ENCODE measurements at regions not wholly inside any gene's neighbourhood (a gene's known extent, or its start where the extent isn't known, plus 50 kb on each side); places are given as distances from the start of the nearest gene placed in this dataset.

DNA sequence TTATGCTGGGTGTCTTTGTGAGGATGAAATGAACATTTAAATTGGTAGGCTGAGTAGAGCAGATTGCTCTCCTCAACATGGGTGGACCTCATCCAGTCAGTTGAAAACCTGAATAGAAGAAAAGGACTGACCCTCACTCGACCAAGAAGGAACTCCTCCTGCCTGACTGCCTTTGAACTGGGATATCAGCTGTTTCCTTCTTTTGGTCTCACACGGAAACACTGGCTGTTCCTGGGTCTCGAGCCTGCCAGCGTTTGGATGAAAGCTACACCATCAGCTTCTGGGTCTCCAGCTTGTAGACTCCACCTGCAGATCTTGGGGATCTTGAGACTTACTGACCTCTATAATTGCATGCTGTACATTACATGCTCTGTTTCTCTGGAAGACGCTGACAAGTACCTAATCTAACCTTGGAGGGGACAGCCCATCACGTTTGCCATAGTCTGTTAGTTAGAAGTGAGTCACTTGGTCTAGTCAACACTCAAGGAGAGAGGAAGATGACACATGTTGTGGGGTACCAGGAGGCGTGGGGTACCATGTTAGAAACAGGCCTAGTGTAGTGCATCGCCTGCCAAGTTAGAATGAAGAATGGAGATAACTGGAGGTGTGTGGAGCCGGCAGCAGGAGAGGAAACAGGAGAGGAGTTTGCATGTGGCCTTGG, 267.0 kb downstream of the MREG start:
- Histone ChIP-seq H3K36me3 (ENCODE audit: control insufficient read depth, insufficient read depth, low read length) (no peaks in the 10 kb centered on the region), H3K4me3 (ENCODE audit: low read depth, low read length) (no peak overlapping the region), H3K27me3 (ENCODE audit: control insufficient read depth, insufficient read depth, low read length) (no peaks in the 10 kb centered on the region)
- TF ChIP-seq, protein P1, sequence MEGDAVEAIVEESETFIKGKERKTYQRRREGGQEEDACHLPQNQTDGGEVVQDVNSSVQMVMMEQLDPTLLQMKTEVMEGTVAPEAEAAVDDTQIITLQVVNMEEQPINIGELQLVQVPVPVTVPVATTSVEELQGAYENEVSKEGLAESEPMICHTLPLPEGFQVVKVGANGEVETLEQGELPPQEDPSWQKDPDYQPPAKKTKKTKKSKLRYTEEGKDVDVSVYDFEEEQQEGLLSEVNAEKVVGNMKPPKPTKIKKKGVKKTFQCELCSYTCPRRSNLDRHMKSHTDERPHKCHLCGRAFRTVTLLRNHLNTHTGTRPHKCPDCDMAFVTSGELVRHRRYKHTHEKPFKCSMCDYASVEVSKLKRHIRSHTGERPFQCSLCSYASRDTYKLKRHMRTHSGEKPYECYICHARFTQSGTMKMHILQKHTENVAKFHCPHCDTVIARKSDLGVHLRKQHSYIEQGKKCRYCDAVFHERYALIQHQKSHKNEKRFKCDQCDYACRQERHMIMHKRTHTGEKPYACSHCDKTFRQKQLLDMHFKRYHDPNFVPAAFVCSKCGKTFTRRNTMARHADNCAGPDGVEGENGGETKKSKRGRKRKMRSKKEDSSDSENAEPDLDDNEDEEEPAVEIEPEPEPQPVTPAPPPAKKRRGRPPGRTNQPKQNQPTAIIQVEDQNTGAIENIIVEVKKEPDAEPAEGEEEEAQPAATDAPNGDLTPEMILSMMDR (IDR thresholded peaks at IDR 0.05; ENCODE audit: insufficient read depth, low read length, severe bottlenecking), result no peak
- FAIRE-seq (no peak), DNase-seq (ENCODE audit: low read depth) (peak; percentile 20)

DNA sequence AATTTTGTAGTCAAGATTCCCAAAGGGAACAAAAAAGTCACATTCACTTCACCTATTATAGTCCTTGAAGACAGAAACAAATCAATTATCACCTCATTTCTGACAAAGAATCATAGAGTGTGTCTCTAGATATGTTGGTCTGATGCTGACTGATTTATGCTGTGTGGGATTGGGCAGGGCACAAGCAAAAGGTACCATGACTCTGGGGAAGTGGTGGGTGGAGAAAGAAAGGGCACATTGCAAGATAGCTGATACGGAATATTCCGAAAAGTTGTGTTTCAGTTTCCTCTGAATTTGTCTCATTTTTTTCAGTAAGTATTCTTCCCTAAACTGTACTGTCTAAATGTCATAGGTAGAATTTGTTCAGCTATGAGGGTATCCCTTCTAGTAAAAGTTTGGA, 268.0 kb downstream of the MREG start:
- no peak for FAIRE-seq
- no peak for DNase-seq (ENCODE audit: low read depth)
- Histone ChIP-seq H3K27me3 (ENCODE audit: control insufficient read depth, insufficient read depth, low read length) (no peaks in the 10 kb centered on the region), H3K4me3 (ENCODE audit: low read depth, low read length) (no peak overlapping the region), H3K36me3 (ENCODE audit: control insufficient read depth, insufficient read depth, low read length) (no peaks in the 10 kb centered on the region)
- TF ChIP-seq, protein P1 (IDR thresholded peaks at IDR 0.05; ENCODE audit: insufficient read depth, low read length, severe bottlenecking), result no peak

DNA sequence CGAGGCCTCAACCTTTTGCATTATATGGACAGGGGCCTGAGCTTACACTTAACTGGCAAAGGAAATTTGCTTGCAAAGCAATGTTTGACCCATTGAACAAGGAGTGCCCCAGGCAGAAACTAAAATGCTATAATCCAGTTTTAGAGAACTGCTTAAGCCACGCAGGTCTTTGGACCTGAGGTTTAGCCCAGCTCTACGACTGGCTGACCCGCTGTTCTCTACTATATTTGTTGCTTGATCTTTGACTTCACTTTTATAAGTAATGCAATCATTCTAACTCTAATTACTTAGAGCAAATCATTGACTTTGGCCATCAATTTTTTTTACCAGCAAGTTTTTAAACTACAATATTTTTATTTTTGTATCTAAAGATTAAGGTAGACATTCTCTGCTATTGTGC, 268.8 kb downstream of the MREG start:
- no peak for FAIRE-seq
- no peaks in the 10 kb centered on the region for H3K27me3 ChIP-seq (ENCODE audit: control insufficient read depth, insufficient read depth, low read length)

DNA sequence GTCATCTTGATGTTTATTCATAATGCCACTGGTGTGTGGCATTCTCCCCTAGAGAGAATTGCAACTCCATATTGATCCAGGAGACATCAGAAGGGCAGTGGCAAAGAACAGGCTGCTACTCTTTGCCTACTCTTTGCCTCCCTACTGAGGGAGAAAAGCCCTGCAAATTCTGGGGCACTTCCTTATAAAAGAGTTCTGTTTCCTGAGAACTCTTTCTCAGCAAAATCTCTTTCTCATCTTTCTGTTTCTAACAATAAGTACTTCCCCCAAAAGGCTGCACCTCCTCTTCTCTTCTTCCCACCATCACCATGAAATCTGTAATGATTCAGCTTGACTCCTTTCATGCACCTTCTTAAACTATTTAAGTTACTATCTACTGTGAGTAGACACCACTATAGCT, 270.3 kb downstream of the MREG start:
- TF ChIP-seq, protein P1 (IDR thresholded peaks at IDR 0.05; ENCODE audit: insufficient read depth, low read length, severe bottlenecking), result no peak
- Histone ChIP-seq H3K4me3 (ENCODE audit: low read depth, low read length) (no peak overlapping the region), H3K27me3 (ENCODE audit: control insufficient read depth, insufficient read depth, low read length) (no peaks in the 10 kb centered on the region), H3K36me3 (ENCODE audit: control insufficient read depth, insufficient read depth, low read length) (no peaks in the 10 kb centered on the region)
- FAIRE-seq, result no peak
- DNase-seq (ENCODE audit: low read depth), result no peak

More for the DNA sequence above, 268.8 kb downstream of the MREG start:
- no peak for DNase-seq (ENCODE audit: low read depth)
- TF ChIP-seq, protein P1 (IDR thresholded peaks at IDR 0.05; ENCODE audit: insufficient read depth, low read length, severe bottlenecking), result no peak
- Histone ChIP-seq H3K36me3 (ENCODE audit: control insufficient read depth, insufficient read depth, low read length) (no peaks in the 10 kb centered on the region), H3K4me3 (ENCODE audit: low read depth, low read length) (no peak overlapping the region)

DNA sequence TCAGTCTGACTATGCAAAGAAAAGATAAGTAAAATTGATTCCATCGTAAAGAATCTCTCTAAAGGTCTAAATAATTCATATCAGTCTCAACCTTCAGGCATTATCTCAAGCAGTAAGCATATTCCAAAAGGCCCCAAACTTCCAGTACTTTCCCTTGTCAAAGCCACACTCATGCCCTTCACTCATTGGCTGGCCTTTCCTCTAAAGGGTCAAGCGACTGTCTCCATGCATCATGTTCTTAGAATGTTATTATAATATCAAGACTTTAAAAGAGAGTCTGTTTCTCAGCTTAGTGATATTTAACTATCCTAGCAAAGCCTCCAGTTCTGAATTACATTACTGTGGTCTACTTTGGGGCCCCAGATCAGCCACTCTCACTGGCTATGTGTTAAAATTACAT, 271.3 kb downstream of the MREG start:
- Histone ChIP-seq H3K36me3 (ENCODE audit: control insufficient read depth, insufficient read depth, low read length) (no peaks in the 10 kb centered on the region), H3K27me3 (ENCODE audit: control insufficient read depth, insufficient read depth, low read length) (no peaks in the 10 kb centered on the region), H3K4me3 (ENCODE audit: low read depth, low read length) (no peak overlapping the region)
- DNase-seq (ENCODE audit: low read depth) (no peak), FAIRE-seq (no peak)
- TF ChIP-seq, protein P1 (IDR thresholded peaks at IDR 0.05; ENCODE audit: insufficient read depth, low read length, severe bottlenecking), result no peak

DNA sequence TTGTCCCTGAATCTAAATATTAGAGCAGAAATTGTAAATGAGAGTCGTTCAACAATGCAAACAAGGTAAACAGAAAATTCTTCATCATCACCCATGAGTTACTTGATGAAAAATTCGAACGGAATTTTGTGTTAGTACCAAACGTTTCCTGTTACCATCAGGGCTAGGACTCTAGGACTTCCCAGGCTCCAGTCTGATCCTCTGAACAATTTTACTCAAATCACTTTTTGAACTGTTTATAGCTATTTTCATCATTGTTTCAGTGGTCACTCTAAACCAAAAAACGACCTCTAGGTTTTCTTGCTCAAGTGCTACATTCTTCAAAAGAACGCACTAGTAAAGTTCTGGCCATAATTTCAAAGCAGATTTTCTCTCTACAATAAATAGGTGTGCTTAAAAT, 273.3 kb downstream of the MREG start:
- H3K4me3 ChIP-seq (ENCODE audit: low read depth, low read length), result no peak overlapping the region
- TF ChIP-seq, protein P1 (IDR thresholded peaks at IDR 0.05; ENCODE audit: insufficient read depth, low read length, severe bottlenecking), result no peak
- H3K27me3 ChIP-seq (ENCODE audit: control insufficient read depth, insufficient read depth, low read length), result no peaks in the 10 kb centered on the region
- DNase-seq (ENCODE audit: low read depth) (no peak), FAIRE-seq (no peak)
- no peaks in the 10 kb centered on the region for H3K36me3 ChIP-seq (ENCODE audit: control insufficient read depth, insufficient read depth, low read length)
